GM23248 (cell line): ENCODE measurements at regions not wholly inside any gene's neighbourhood (a gene's known extent, or its start where the extent isn't known, plus 50 kb on each side); places are given as distances from the start of the nearest gene placed in this dataset.

Experiments used
- DNase-seq: peaks from one replicate; pipeline ENCODE4 v3.0.0-alpha.2; 2015
- H2AFZ ChIP-seq: fragments of 200-600 bp; sonication (generic); 2 replicates; pipeline ENCODE4 v1.6.1; 2016; ENCODE audit warnings: antibody characterized with exemption
- H3F3A ChIP-seq: fragments of 200-600 bp; sonication (generic); 2 replicates; pipeline ENCODE4 v1.6.1; 2016; ENCODE audit warnings: mild to moderate bottlenecking, antibody characterized with exemption, mixed run types; ENCODE audit not compliant: insufficient read depth
- H3K27ac ChIP-seq: fragments of 200-600 bp; sonication (generic); 2 replicates; pipeline ENCODE4 v1.5.1; 2016; ENCODE audit warnings: mild to moderate bottlenecking
- H3K27me3 ChIP-seq: fragments of 200-600 bp; sonication (generic); replicated peaks from 2 replicates; pipeline ENCODE4 v1.6.1; 2016; ENCODE audit warnings: mild to moderate bottlenecking; ENCODE audit not compliant: insufficient read depth
- H3K36me3 ChIP-seq: fragments of 200-600 bp; sonication (generic); 2 replicates; pipeline ENCODE4 v1.6.1; 2016; ENCODE audit warnings: low read depth, mild to moderate bottlenecking
- H3K4me1 ChIP-seq: fragments of 200-600 bp; sonication (generic); 2 replicates; pipeline ENCODE4 v1.6.1; 2016; ENCODE audit warnings: mild to moderate bottlenecking; ENCODE audit not compliant: insufficient read depth
- H3K4me2 ChIP-seq: fragments of 200-600 bp; sonication (generic); one replicate; pipeline ENCODE4 v1.6.1; 2016; ENCODE audit warnings: mild to moderate bottlenecking; ENCODE audit not compliant: unreplicated experiment
- H3K4me3 ChIP-seq: fragments of 200-600 bp; sonication (generic); 2 replicates; pipeline ENCODE4 v1.5.1; 2016; ENCODE audit warnings: mild to moderate bottlenecking
- H3K79me2 ChIP-seq: fragments of 200-600 bp; sonication (generic); 2 replicates; pipeline ENCODE4 v1.6.1; 2016; ENCODE audit warnings: mild to moderate bottlenecking; ENCODE audit not compliant: insufficient read depth
- H3K9ac ChIP-seq: fragments of 200-600 bp; sonication (generic); 2 replicates; pipeline ENCODE4 v1.6.1; 2016; ENCODE audit warnings: mild to moderate bottlenecking
- H3K9me2 ChIP-seq: fragments of 200-600 bp; sonication (generic); 2 replicates; pipeline ENCODE4 v1.6.1; 2016; ENCODE audit warnings: mixed run types, mild to moderate bottlenecking, moderate library complexity; ENCODE audit not compliant: insufficient read depth
- H3K9me3 ChIP-seq: fragments of 200-600 bp; sonication (generic); one replicate; pipeline ENCODE4 v1.6.1; 2017; ENCODE audit warnings: low read depth
- H4K20me1 ChIP-seq: fragments of 200-600 bp; sonication (generic); 2 replicates; pipeline ENCODE4 v1.6.0; 2016; ENCODE audit not compliant: insufficient read depth
- EZH2 ChIP-seq: fragments of 200-600 bp; sonication (generic); IDR thresholded peaks from 2 replicates; pipeline ENCODE4 v1.6.1; 2018; ENCODE audit warnings: antibody characterized with exemption, mild to moderate bottlenecking; ENCODE audit not compliant: insufficient read depth, poor library complexity, severe bottlenecking
- EZH2phosphoT487 ChIP-seq: fragments of 200-600 bp; sonication (generic); IDR thresholded peaks from 2 replicates; pipeline ENCODE4 v1.6.1; 2018; ENCODE audit warnings: antibody characterized with exemption, moderate library complexity, mild to moderate bottlenecking, low read depth; ENCODE audit not compliant: insufficient read depth
- WGBS, 2 experiments: methylation state at CpG; one replicate each; pipeline ENCODE4 v1.1.6; 2015 to 2017; ENCODE audit warnings: low lambda C conversion rate in 2 of 2, low coverage in 1 of 2; ENCODE audit errors: missing lambda C conversion rate in 2 of 2; 5-methylcytosine and 5-hydroxymethylcytosine counted together
- in situ Hi-C: fragments of 300-500 bp; cut with MboI; formaldehyde crosslinking; loops from 2 replicates; pipeline ENCODE4 v1.15.0; 2020

- H3K27ac ChIP-seq: no peak overlapping the region
- H3K4me1 ChIP-seq: no peaks in the 10 kb centered on the region
- H3K4me2 ChIP-seq: no peak overlapping the region
- no peak overlapping the region for H2AFZ ChIP-seq
- DNase-seq: peak; percentile 30
- H3K79me2 ChIP-seq: no peaks in the 10 kb centered on the region
- H4K20me1 ChIP-seq: no peaks in the 10 kb centered on the region
- no peaks in the 10 kb centered on the region for H3F3A ChIP-seq
- H3K9me3 ChIP-seq: no peaks in the 10 kb centered on the region
- no peak overlapping the region for H3K9ac ChIP-seq
- in situ Hi-C loops: no loop called here
- peaks cover 23% of the 10 kb centered on the region for H3K27me3 ChIP-seq
- 24 to 25% methylated on average over 6 of the region's 6 CpGs for WGBS, 2 experiments
- H3K9me2 ChIP-seq: no peaks in the 10 kb centered on the region
- H3K36me3 ChIP-seq: no peaks in the 10 kb centered on the region
- TF ChIP-seq EZH2: no peak
- no peak for TF ChIP-seq EZH2phosphoT487
- no peak overlapping the region for H3K4me3 ChIP-seq
Measured at GRCh38 chr11:129703846-129704245, 111.8 kb upstream of the TMEM45B start.

DNA sequence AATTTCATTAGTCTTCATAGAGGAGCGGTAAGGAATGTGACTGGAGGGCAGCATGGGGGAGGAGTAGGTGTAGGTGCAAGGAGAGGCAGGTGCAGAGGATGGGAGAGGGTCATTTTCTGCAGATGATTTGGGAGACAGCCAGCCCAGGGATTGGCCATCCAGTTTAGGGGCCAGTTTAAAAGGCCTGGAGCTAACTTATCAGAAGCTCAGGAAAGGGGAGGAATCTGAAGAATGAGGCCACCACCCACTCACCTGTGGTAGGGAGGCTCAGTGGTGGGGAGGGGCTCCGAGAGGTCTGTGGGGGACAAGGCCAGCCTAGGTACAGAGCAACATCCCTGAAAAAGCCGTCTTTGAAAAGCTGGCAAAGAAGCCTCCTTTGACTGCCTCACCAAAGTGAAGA, 110.8 kb upstream of the TMEM45B start:
- H3K36me3 ChIP-seq: no peaks in the 10 kb centered on the region
- no peaks in the 10 kb centered on the region for H3K79me2 ChIP-seq
- no peak overlapping the region for H3K4me3 ChIP-seq
- peaks cover 26% of the 10 kb centered on the region for H3K27me3 ChIP-seq
- no peak overlapping the region for H2AFZ ChIP-seq
- no peaks in the 10 kb centered on the region for H4K20me1 ChIP-seq
- H3K4me2 ChIP-seq: no peak overlapping the region
- H3K9me3 ChIP-seq: no peaks in the 10 kb centered on the region
- no peaks in the 10 kb centered on the region for H3K4me1 ChIP-seq
- H3K9ac ChIP-seq: no peak overlapping the region
- 16 to 19% methylated on average over 3 of the region's 3 CpGs for WGBS, 2 experiments
- no peak overlapping the region for H3K27ac ChIP-seq
- in situ Hi-C loops: no loop called here
- DNase-seq: no peak
- no peaks in the 10 kb centered on the region for H3F3A ChIP-seq
- TF ChIP-seq EZH2phosphoT487 (no peak), EZH2 (no peak)
- H3K9me2 ChIP-seq: no peaks in the 10 kb centered on the region

DNA sequence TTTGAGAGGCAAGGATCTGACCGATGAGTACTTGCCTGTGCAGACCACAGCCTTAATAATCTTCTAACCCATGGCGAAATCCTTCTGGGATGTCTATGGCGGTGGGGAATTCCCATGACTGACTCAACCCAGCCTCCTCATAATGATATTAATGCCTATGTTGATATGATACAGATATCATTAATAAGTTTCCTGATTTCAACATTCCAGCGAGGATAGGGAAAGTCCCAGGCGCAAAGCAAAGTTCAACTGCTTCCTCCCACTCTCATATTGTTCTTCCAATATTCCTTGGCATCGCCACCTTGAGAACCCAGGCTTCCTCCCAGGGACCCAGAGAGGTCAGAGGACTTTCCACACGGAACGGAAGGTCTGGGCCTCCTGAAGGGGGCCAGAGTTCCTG, 110.3 kb upstream of the TMEM45B start:
- no peak overlapping the region for H2AFZ ChIP-seq
- H3F3A ChIP-seq: no peaks in the 10 kb centered on the region
- no peak overlapping the region for H3K27ac ChIP-seq
- no peak overlapping the region for H3K9ac ChIP-seq
- in situ Hi-C loops: no loop called here
- H3K9me2 ChIP-seq: no peaks in the 10 kb centered on the region
- H3K4me3 ChIP-seq: no peak overlapping the region
- H4K20me1 ChIP-seq: no peaks in the 10 kb centered on the region
- no peaks in the 10 kb centered on the region for H3K36me3 ChIP-seq
- H3K9me3 ChIP-seq: no peaks in the 10 kb centered on the region
- H3K27me3 ChIP-seq: peaks cover 26% of the 10 kb centered on the region
- TF ChIP-seq EZH2: no peak
- no peak for TF ChIP-seq EZH2phosphoT487
- no peak overlapping the region for H3K4me2 ChIP-seq
- DNase-seq: no peak
- WGBS, 2 experiments: 56 to 58% methylated on average over 8 of the region's 8 CpGs
- H3K79me2 ChIP-seq: no peaks in the 10 kb centered on the region
- H3K4me1 ChIP-seq: no peaks in the 10 kb centered on the region

DNA sequence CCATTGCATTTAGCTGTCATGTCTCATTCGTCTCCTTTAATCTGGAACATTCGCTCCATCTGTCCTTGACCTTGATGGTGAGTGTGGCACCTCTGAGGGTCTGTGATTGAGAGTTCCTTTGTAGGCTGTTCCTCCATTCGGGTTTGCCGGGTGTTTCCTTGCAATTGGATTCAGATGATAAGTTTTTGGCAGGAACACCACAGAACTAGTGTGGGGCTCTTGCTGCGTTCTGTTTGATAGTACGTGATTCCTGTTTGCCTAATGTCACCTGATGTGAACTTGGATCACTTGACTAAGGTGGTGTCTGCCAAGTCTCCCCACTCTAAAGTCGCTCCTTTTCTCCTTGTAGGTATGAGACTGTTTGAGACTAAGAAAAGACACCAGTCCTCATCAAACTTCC, 109.7 kb upstream of the TMEM45B start:
- in situ Hi-C loops: no loop called here
- H3K36me3 ChIP-seq: no peaks in the 10 kb centered on the region
- no peak overlapping the region for H3K4me2 ChIP-seq
- H3F3A ChIP-seq: no peaks in the 10 kb centered on the region
- H3K79me2 ChIP-seq: no peaks in the 10 kb centered on the region
- no peaks in the 10 kb centered on the region for H3K9me3 ChIP-seq
- 57 to 64% methylated on average over 7 of the region's 7 CpGs for WGBS, 2 experiments
- no peaks in the 10 kb centered on the region for H3K9me2 ChIP-seq
- TF ChIP-seq EZH2 (no peak), EZH2phosphoT487 (no peak)
- H3K4me3 ChIP-seq: no peak overlapping the region
- peaks cover 26% of the 10 kb centered on the region; the same call in 1 of the 2 replicates for H3K27me3 ChIP-seq
- no peak overlapping the region for H3K27ac ChIP-seq
- H2AFZ ChIP-seq: no peak overlapping the region
- no peaks in the 10 kb centered on the region for H4K20me1 ChIP-seq
- H3K4me1 ChIP-seq: no peaks in the 10 kb centered on the region
- no peak for DNase-seq
- no peak overlapping the region for H3K9ac ChIP-seq

GRCh38 chr11:129709801-129710398, 105.7 kb upstream of the TMEM45B start:
- Histone ChIP-seq H3K9me3 (no peaks in the 10 kb centered on the region), H3K27me3 (peaks cover 20% of the 10 kb centered on the region; the same call in 1 of the 2 replicates), H3K79me2 (no peaks in the 10 kb centered on the region), H3K4me1 (no peaks in the 10 kb centered on the region), H4K20me1 (no peaks in the 10 kb centered on the region), H3K4me2 (no peak overlapping the region), H3F3A (no peaks in the 10 kb centered on the region), H3K4me3 (no peak overlapping the region), H3K27ac (no peak overlapping the region), H3K36me3 (no peaks in the 10 kb centered on the region), H3K9me2 (no peaks in the 10 kb centered on the region), H3K9ac (no peak overlapping the region), H2AFZ (no peak overlapping the region)
- 41 to 42% methylated on average over 15 of the region's 15 CpGs for WGBS, 2 experiments
- TF ChIP-seq EZH2phosphoT487: no peak
- TF ChIP-seq EZH2: no peak
- in situ Hi-C loops: no loop called here
- no peak for DNase-seq
